K562 (cell line): ENCODE measurements at regions not wholly inside any gene's neighbourhood (a gene's known extent, or its start where the extent isn't known, plus 50 kb on each side); places are given as distances from the start of the nearest gene placed in this dataset.

Experiments used
- DMBX1 ChIP-seq: fragments of 250-450 bp; sonication (Bioruptor Pico); IDR thresholded peaks from 2 replicates; pipeline ENCODE4 v1.8.0; 2022; ENCODE audit warnings: inconsistent platforms, mild to moderate bottlenecking, moderate library complexity, borderline replicate concordance
- ESRRA ChIP-seq: fragments of 450-650 bp; IDR thresholded peaks from 2 replicates; pipeline ENCODE4 v1.6.1; 2014; ENCODE audit warnings: low read depth, mild to moderate bottlenecking, moderate library complexity, borderline replicate concordance
- GATA2 ChIP-seq: sonication (generic); formaldehyde crosslinking; IDR thresholded peaks from 2 replicates; pipeline ENCODE4 v1.4.0; 2020; ENCODE audit warnings: mild to moderate bottlenecking, missing genetic modification reagents
- GTF2E2 ChIP-seq: fragments of 200-800 bp; sonication (Bioruptor generic); IDR thresholded peaks from 2 replicates; pipeline ENCODE4 v1.6.1; 2016; ENCODE audit warnings: missing genetic modification characterization, missing compliant biosample characterization
- L3MBTL2 ChIP-seq: fragments of 450-650 bp; IDR thresholded peaks from 2 replicates; pipeline ENCODE4 v1.6.1; 2016; ENCODE audit warnings: mild to moderate bottlenecking, moderate library complexity
- POLR2A ChIP-seq: fragments of 450-650 bp; conservative IDR thresholded peaks from 2 replicates; pipeline ENCODE4 v1.6.1; 2016
- PPARD ChIP-seq: fragments of 250-450 bp; sonication (Bioruptor Pico); IDR thresholded peaks from 2 replicates; pipeline ENCODE4 v1.8.0; 2022; ENCODE audit warnings: inconsistent platforms, mild to moderate bottlenecking, moderate library complexity
- PURB ChIP-seq: sonication (generic); formaldehyde crosslinking; IDR thresholded peaks from 2 replicates; pipeline ENCODE4 v1.9.0; 2021; ENCODE audit warnings: low read depth, mild to moderate bottlenecking, missing genetic modification reagents
- RAD21 ChIP-seq, 2 experiments: fragments of 250-450 bp in 1 of 2; fragments of 450-650 bp in 1 of 2; sonication (Bioruptor Pico) in 1 of 2; formaldehyde crosslinking in 1 of 2; IDR thresholded peaks in 1 of 2; conservative IDR thresholded peaks in 1 of 2; 2 replicates each; pipeline versions ENCODE4 v1.4.0 to v1.8.0; 2020 to 2022; ENCODE audit warnings: mild to moderate bottlenecking in 2 of 2, moderate library complexity in 1 of 2
- RBM22 ChIP-seq: fragments of 200-400 bp; formaldehyde crosslinking; IDR thresholded peaks from 2 replicates; pipeline ENCODE4 v1.6.1; 2018; ENCODE audit warnings: low read length, low read depth; ENCODE audit not compliant: poor library complexity, severe bottlenecking
- SIRT6 ChIP-seq: IDR thresholded peaks from one replicate; pipeline ENCODE4 v1.6.1; 2012; ENCODE audit warnings: low read depth, mild to moderate bottlenecking, control low read depth, inconsistent platforms, low read length, moderate library complexity
- SMARCC2 ChIP-seq: fragments of 450-650 bp; IDR thresholded peaks from 2 replicates; pipeline ENCODE4 v1.6.1; 2017; ENCODE audit warnings: antibody characterized with exemption, moderate library complexity, mild to moderate bottlenecking, low read depth
- THRAP3 ChIP-seq: fragments of 450-650 bp; IDR thresholded peaks from 2 replicates; pipeline ENCODE4 v1.6.1; 2016; ENCODE audit warnings: mild to moderate bottlenecking, inconsistent platforms, borderline replicate concordance
- TRIM28 ChIP-seq: fragments of 450-650 bp; IDR thresholded peaks from 2 replicates; pipeline ENCODE4 v1.6.1; 2017
- ZFP36 ChIP-seq: fragments of 150-350 bp; IDR thresholded peaks from 2 replicates; pipeline ENCODE4 v1.6.1; 2018; ENCODE audit warnings: low read length, low read depth; ENCODE audit not compliant: partially characterized antibody
- ZNF124 ChIP-seq: sonication (generic); formaldehyde crosslinking; IDR thresholded peaks from 2 replicates; pipeline ENCODE4 v1.8.1; 2022; ENCODE audit warnings: missing genetic modification reagents
- ZNF197 ChIP-seq: fragments of 200-800 bp; sonication (Bioruptor generic); IDR thresholded peaks from 2 replicates; pipeline ENCODE4 v1.6.1; 2016; ENCODE audit warnings: low read depth, missing genetic modification characterization, missing compliant biosample characterization
- ZNF224 ChIP-seq: sonication (generic); formaldehyde crosslinking; IDR thresholded peaks from 2 replicates; pipeline ENCODE4 v1.8.0; 2022; ENCODE audit warnings: mild to moderate bottlenecking, missing genetic modification reagents
- ZNF232 ChIP-seq: sonication (generic); formaldehyde crosslinking; IDR thresholded peaks from 2 replicates; pipeline ENCODE4 v1.8.0; 2022; ENCODE audit warnings: mild to moderate bottlenecking, missing genetic modification reagents
- ZNF507 ChIP-seq: conservative IDR thresholded peaks from 2 replicates; pipeline ENCODE4 v1.6.1; 2017; ENCODE audit warnings: missing genetic modification characterization, missing compliant biosample characterization
- TF ChIP-seq, protein P1 (sequence below): fragments of 200-800 bp; sonication (Bioruptor generic); IDR thresholded peaks from 2 replicates; pipeline ENCODE4 v1.6.1; 2017; ENCODE audit warnings: missing genetic modification characterization, missing compliant biosample characterization
- TF ChIP-seq, protein P2 (sequence below): fragments of 200-800 bp; sonication (Bioruptor generic); IDR thresholded peaks from 2 replicates; pipeline ENCODE4 v1.6.1; 2017; ENCODE audit warnings: missing genetic modification characterization, missing compliant biosample characterization
- TF ChIP-seq, protein P3 (sequence below): fragments of 450-650 bp; IDR thresholded peaks from 2 replicates; pipeline ENCODE4 v1.6.1; 2017; ENCODE audit warnings: antibody characterized with exemption, mild to moderate bottlenecking

DNA sequence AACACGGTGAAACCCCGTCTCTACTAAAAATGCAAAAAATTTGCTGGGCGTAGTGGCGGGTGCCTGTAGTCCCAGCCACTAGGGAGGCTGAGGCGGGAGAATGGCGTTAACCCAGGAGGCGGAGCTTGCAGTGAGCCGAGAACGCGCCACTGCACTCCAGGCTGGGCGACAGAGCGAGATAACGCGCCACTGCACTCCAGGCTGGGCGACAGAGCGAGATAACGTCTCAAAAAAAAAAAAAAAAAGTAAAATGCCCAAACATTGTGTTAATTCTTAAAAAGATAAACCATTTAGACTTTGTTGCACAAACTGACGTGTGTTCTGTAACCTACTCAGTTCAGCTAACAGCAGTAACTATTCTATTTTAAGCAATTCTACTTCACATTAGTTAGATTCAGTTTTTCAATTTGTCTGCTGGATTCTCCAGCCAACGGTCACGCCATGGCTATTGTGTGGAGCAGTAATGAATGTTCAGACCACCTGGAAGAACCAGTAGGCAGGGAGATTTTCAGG is 119.3 kb upstream of the MAN2A1 start (continued):
- TF ChIP-seq RBM22 (no peak), RAD21 (CRISPR knock-in tag; conservative IDR thresholded peaks at IDR 0.05 in 1 of 2, IDR thresholded peaks at IDR 0.05 in 1 of 2) (0 out of 4 replicates have a peak, but pooled peaks of 1 of the 2 experiments have one; percentile 15), SMARCC2 (peak; percentile 72; the same call in 1 of the 2 replicates), ZNF507 (tag) (no peak), THRAP3 (no peak), GTF2E2 (tag) (no peak), ZNF224 (CRISPR knock-in tag) (no peak), ESRRA (0 out of 2 replicates have a peak, but pooled peaks have one; percentile 9), POLR2A (0 out of 2 replicates have a peak, but pooled peaks have one; percentile 50), TRIM28 (no peak), ZNF197 (CRISPR knock-in tag) (0 out of 2 replicates have a peak, but pooled peaks have one; percentile 45), DMBX1 (CRISPR knock-in tag) (0 out of 2 replicates have a peak, but pooled peaks have one; percentile 42), PURB (CRISPR knock-in tag) (no peak), ZNF124 (no peak), ZFP36 (no peak), L3MBTL2 (peak; percentile 74; the same call in 1 of the 2 replicates), GATA2 (CRISPR knock-in tag) (peak; percentile 56), SIRT6 (no peak), PPARD (CRISPR knock-in tag) (no peak), ZNF232 (no peak)
- TF ChIP-seq, protein P1, sequence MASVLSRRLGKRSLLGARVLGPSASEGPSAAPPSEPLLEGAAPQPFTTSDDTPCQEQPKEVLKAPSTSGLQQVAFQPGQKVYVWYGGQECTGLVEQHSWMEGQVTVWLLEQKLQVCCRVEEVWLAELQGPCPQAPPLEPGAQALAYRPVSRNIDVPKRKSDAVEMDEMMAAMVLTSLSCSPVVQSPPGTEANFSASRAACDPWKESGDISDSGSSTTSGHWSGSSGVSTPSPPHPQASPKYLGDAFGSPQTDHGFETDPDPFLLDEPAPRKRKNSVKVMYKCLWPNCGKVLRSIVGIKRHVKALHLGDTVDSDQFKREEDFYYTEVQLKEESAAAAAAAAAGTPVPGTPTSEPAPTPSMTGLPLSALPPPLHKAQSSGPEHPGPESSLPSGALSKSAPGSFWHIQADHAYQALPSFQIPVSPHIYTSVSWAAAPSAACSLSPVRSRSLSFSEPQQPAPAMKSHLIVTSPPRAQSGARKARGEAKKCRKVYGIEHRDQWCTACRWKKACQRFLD (CRISPR knock-in tag) = peak; percentile 81
- TF ChIP-seq, protein P2, sequence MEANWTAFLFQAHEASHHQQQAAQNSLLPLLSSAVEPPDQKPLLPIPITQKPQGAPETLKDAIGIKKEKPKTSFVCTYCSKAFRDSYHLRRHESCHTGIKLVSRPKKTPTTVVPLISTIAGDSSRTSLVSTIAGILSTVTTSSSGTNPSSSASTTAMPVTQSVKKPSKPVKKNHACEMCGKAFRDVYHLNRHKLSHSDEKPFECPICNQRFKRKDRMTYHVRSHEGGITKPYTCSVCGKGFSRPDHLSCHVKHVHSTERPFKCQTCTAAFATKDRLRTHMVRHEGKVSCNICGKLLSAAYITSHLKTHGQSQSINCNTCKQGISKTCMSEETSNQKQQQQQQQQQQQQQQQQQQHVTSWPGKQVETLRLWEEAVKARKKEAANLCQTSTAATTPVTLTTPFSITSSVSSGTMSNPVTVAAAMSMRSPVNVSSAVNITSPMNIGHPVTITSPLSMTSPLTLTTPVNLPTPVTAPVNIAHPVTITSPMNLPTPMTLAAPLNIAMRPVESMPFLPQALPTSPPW = peak; percentile 31; the same call in 1 of the 2 replicates
- TF ChIP-seq, protein P3, sequence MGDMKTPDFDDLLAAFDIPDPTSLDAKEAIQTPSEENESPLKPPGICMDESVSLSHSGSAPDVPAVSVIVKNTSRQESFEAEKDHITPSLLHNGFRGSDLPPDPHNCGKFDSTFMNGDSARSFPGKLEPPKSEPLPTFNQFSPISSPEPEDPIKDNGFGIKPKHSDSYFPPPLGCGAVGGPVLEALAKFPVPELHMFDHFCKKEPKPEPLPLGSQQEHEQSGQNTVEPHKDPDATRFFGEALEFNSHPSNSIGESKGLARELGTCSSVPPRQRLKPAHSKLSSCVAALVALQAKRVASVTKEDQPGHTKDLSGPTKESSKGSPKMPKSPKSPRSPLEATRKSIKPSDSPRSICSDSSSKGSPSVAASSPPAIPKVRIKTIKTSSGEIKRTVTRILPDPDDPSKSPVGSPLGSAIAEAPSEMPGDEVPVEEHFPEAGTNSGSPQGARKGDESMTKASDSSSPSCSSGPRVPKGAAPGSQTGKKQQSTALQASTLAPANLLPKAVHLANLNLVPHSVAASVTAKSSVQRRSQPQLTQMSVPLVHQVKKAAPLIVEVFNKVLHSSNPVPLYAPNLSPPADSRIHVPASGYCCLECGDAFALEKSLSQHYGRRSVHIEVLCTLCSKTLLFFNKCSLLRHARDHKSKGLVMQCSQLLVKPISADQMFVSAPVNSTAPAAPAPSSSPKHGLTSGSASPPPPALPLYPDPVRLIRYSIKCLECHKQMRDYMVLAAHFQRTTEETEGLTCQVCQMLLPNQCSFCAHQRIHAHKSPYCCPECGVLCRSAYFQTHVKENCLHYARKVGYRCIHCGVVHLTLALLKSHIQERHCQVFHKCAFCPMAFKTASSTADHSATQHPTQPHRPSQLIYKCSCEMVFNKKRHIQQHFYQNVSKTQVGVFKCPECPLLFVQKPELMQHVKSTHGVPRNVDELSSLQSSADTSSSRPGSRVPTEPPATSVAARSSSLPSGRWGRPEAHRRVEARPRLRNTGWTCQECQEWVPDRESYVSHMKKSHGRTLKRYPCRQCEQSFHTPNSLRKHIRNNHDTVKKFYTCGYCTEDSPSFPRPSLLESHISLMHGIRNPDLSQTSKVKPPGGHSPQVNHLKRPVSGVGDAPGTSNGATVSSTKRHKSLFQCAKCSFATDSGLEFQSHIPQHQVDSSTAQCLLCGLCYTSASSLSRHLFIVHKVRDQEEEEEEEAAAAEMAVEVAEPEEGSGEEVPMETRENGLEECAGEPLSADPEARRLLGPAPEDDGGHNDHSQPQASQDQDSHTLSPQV = peak; percentile 69; the same call in 1 of the 2 replicates
